ENCODE measurements at regions not wholly inside any gene's neighbourhood (a gene's known extent, or its start where the extent isn't known, plus 50 kb on each side); places are given as distances from the start of the nearest gene placed in this dataset.

DNA sequence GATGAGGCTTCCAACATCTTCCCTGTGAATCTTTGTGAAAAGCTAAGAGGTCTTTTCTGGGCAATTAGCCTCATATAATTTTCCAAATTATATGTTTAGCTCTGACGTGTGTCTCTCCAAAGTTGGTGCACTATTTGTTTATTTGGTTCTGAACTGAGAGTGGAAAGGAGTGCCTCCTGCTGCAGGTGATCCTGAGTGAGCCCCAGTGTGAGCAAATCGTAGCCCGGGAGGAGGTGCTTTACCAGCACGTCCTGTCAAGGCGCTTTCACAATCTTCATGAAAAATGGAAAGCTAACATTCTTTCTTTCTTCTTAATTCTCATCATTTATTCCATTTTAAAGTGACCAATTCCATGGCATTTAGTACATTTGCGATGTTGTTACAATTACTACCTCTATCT, 231.9 kb downstream of the BMP2 start:
- Mint-ChIP-seq H3K4me3 (no peak overlapping the region), H3K27ac (no peak overlapping the region), H3K36me3 (ENCODE audit: low read depth) (no peaks in the 10 kb centered on the region), H3K4me1 (ENCODE audit: low read depth) (no peaks in the 10 kb centered on the region), H3K27me3 (no peaks in the 10 kb centered on the region), H3K9me3 (no peaks in the 10 kb centered on the region)
- intact Hi-C loops (cut with micrococcal nuclease): no loop called here

DNA sequence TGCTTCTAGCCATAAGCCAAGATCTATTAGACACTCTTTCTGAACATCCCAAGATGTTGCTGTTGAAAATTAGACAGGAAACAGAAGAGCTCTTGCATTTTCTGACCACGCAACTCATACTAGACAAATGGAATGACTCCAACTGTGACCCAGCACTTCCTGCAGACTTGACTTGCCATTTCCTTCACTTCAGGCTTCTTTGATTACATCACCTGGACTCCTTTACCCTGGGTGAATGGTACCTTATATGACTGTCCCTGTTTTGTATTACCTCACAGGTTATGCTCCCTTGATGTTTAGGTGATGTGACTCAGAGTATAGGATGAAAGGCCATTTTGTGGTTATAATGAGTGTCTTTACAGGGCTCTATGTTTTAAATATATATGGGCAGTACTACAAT, 236.1 kb downstream of the BMP2 start:
- no peaks in the 10 kb centered on the region for H3K4me1 Mint-ChIP-seq (ENCODE audit: low read depth)
- no peak overlapping the region for H3K27ac Mint-ChIP-seq

DNA sequence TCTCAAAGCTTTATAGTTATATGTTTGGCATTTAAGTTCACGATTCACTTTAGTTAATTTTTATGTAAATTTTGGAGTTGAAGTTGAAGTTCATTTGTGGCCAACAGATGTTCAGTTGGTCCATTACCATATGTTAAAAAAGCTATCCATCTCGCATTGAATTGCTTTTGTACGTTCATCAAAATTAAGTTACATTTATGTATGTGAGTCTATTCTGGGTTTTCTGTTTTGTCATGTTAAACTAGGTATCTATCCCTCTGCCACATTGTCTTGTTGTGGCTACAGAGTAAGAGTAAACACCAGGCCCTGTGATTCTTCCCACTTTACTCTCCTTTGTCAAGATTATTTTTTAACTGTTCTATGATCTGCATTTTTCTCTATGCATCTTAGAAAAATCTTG, 237.3 kb downstream of the BMP2 start:
- Mint-ChIP-seq H3K9me3 (peaks cover 8% of the 10 kb centered on the region), H3K4me3 (no peak overlapping the region), H3K36me3 (ENCODE audit: low read depth) (no peaks in the 10 kb centered on the region), H3K27me3 (no peaks in the 10 kb centered on the region), H3K4me1 (ENCODE audit: low read depth) (no peaks in the 10 kb centered on the region), H3K27ac (no peak overlapping the region)
- intact Hi-C loops (cut with micrococcal nuclease): no loop called here

More for the DNA sequence above, 236.1 kb downstream of the BMP2 start:
- no peaks in the 10 kb centered on the region for H3K27me3 Mint-ChIP-seq
- intact Hi-C loops (cut with micrococcal nuclease): no loop called here
- no peaks in the 10 kb centered on the region for H3K36me3 Mint-ChIP-seq (ENCODE audit: low read depth)
- H3K4me3 Mint-ChIP-seq: no peak overlapping the region
- H3K9me3 Mint-ChIP-seq: peaks cover 8% of the 10 kb centered on the region

DNA sequence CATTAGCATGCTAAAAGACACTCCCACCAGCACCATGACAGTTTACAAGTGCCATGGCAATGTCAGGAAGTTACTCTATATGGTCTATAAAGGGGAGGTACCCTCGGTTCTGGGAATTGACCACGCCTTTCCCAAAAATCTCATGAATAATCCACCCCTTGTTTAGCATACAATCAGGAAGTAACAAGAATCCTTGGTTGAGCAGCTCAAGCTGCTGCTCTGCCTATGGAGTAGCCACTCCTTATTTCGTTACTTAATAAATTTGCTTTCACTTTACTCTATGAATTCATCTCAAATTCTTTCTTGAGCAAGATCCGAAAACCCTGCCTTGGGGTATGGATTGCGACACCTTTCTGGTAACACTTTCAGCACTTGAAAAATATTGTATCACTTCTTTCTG, 243.0 kb downstream of the BMP2 start:
- Mint-ChIP-seq H3K27me3 (no peaks in the 10 kb centered on the region), H3K36me3 (ENCODE audit: low read depth) (no peaks in the 10 kb centered on the region), H3K9me3 (peaks cover 8% of the 10 kb centered on the region), H3K4me3 (no peak overlapping the region), H3K4me1 (ENCODE audit: low read depth) (no peaks in the 10 kb centered on the region), H3K27ac (no peak overlapping the region)
- intact Hi-C loops (cut with micrococcal nuclease): loop anchor here (10.0 kb wide), 1 partner anchor 64 kb away; no protein-coding TSS in a partner anchor

DNA sequence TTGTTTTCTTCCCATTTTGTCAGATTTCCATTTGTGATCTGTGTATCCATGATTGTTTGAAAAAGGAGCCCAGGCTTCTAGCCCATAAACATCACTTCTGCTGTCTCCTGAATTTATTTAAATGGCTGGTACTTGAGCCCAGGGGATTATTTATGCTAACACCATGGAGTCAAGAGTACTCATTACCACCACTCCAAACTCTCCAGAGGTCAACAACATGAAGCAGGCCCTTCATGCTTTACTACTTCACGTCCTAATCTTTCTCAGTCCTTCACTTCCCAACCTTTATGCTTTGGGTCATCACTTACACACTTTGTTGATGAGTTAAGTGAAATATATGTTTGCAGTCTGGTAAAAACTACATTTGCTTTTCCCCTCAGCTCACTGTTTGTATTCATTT, 247.8 kb downstream of the BMP2 start:
- Mint-ChIP-seq H3K9me3 (no peaks in the 10 kb centered on the region), H3K4me3 (no peak overlapping the region)
- intact Hi-C loops (cut with micrococcal nuclease): loop anchor here (10.0 kb wide), 1 partner anchor 60 kb away; no protein-coding TSS in a partner anchor

DNA sequence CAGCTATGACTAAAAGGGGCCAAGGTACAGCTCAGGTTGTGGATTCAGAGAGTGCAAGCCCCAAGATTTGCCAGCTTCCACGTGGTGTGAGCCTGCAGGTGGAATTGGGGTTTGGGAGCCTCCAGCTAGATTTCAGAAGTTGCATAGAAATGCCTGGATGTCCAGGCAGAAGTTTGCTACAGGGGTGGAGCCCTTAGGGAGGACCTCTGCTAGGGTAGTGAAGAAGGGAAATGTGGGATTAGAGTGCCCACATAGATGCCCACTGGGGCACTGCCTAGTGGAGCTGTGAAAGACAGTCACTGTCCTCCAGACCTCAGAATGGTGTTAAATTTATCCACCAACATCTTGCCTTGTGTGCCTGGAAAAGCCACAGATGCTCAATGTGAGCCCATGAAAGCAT, 255.1 kb downstream of the BMP2 start:
- peaks cover 20% of the 10 kb centered on the region for H3K9me3 Mint-ChIP-seq
- intact Hi-C loops (cut with micrococcal nuclease): no loop called here

More for the DNA sequence above, 247.8 kb downstream of the BMP2 start:
- Mint-ChIP-seq H3K27ac (no peak overlapping the region), H3K27me3 (no peaks in the 10 kb centered on the region), H3K36me3 (ENCODE audit: low read depth) (no peaks in the 10 kb centered on the region), H3K4me1 (ENCODE audit: low read depth) (no peaks in the 10 kb centered on the region)

DNA sequence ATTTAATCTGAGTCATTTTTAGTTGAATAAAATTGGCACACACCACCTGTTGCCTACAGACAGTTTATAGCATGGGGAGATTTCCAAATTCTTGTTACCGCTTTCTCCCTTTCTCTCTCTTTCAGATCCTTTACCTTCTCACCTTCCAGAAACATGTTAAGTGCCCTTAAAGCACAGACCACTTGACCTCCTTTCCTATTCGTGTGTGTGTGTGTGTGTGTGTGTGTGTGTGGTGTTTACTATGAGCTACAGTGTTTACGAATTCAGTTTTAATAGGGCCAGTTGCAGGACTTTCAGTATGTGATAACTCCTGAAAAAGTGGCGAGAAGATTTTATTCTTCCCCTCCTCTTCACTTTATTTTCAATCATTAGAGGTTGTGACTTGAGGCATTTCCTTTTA, 258.1 kb downstream of the BMP2 start:
- H3K27ac Mint-ChIP-seq: no peak overlapping the region
- intact Hi-C loops (cut with micrococcal nuclease): no loop called here
- H3K4me1 Mint-ChIP-seq (ENCODE audit: low read depth): no peaks in the 10 kb centered on the region
- H3K36me3 Mint-ChIP-seq (ENCODE audit: low read depth): no peaks in the 10 kb centered on the region
- no peak overlapping the region for H3K4me3 Mint-ChIP-seq
- no peaks in the 10 kb centered on the region for H3K27me3 Mint-ChIP-seq
- peaks cover 20% of the 10 kb centered on the region for H3K9me3 Mint-ChIP-seq

More for the DNA sequence above, 255.1 kb downstream of the BMP2 start:
- Mint-ChIP-seq H3K4me1 (ENCODE audit: low read depth) (no peaks in the 10 kb centered on the region), H3K27ac (no peak overlapping the region), H3K4me3 (no peak overlapping the region), H3K36me3 (ENCODE audit: low read depth) (no peaks in the 10 kb centered on the region), H3K27me3 (no peaks in the 10 kb centered on the region)

DNA sequence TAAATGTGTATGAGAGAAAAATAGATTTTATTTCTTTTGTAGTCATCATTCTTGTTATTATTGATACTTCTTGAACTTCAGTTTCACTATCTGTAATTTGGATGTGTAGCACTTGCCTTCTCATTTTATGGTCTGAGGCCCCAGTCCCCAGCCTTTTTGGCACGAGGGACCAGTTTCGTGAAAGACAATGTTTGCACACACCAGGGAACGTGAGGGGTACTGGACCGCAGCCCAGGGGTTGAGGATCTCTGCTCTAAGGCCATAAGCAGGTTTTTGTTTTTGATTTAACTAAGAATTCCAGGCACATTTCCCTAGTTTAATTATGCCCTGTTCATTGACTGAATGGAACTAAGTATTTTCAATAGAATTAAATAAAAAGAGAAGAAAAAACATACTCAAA, 261.5 kb downstream of the BMP2 start:
- Mint-ChIP-seq H3K9me3 (no peaks in the 10 kb centered on the region), H3K27me3 (no peaks in the 10 kb centered on the region), H3K36me3 (ENCODE audit: low read depth) (no peaks in the 10 kb centered on the region), H3K4me1 (ENCODE audit: low read depth) (no peaks in the 10 kb centered on the region), H3K4me3 (no peak overlapping the region), H3K27ac (no peak overlapping the region)
- intact Hi-C loops (cut with micrococcal nuclease): no loop called here

DNA sequence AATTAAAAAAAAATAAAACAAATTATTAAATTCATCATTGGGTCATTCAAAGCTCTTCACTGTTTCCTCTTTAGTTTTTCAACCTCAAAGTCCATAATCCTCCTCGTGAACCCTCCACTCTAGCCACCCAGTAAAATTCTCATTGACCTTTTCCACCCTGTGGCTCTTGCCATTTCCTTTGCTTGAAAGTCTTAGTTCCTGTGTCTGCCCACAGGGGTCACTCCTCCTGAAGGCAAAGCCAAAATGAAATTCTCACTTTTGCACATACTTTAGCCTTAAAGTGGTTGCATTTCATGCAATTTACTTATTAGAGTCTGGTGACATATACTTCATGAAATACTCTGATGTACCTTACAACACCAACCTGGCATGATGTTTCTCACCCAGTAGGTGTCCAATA, 263.7 kb downstream of the BMP2 start:
- Mint-ChIP-seq H3K27ac (no peak overlapping the region), H3K4me1 (ENCODE audit: low read depth) (no peaks in the 10 kb centered on the region), H3K27me3 (no peaks in the 10 kb centered on the region), H3K9me3 (peaks cover 12% of the 10 kb centered on the region), H3K4me3 (no peak overlapping the region), H3K36me3 (ENCODE audit: low read depth) (no peaks in the 10 kb centered on the region)
- intact Hi-C loops (cut with micrococcal nuclease): no loop called here

DNA sequence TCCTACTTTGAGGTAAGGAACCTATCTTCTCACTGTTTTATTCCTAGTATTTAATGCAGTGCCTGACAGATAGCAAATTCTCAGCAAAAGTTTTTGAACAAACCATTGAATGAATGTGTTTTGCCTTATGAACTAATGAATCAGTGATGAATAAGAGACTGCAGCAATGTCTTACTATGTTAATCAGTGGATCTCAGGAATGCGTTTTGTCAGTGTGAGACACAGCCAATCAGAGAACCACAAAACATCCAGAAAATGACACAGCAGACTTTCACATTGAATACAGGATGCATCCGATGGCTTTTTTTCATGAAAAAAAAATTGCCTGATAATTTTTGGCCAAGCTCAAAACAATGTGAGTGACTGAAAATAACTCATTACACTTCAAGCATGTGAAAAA, 270.5 kb downstream of the BMP2 start:
- H3K27me3 Mint-ChIP-seq: no peaks in the 10 kb centered on the region
- H3K4me3 Mint-ChIP-seq: no peak overlapping the region
- no peaks in the 10 kb centered on the region for H3K36me3 Mint-ChIP-seq (ENCODE audit: low read depth)
- peaks cover 12% of the 10 kb centered on the region for H3K9me3 Mint-ChIP-seq
- H3K27ac Mint-ChIP-seq: no peak overlapping the region
- H3K4me1 Mint-ChIP-seq (ENCODE audit: low read depth): no peaks in the 10 kb centered on the region
- intact Hi-C loops (cut with micrococcal nuclease): no loop called here

DNA sequence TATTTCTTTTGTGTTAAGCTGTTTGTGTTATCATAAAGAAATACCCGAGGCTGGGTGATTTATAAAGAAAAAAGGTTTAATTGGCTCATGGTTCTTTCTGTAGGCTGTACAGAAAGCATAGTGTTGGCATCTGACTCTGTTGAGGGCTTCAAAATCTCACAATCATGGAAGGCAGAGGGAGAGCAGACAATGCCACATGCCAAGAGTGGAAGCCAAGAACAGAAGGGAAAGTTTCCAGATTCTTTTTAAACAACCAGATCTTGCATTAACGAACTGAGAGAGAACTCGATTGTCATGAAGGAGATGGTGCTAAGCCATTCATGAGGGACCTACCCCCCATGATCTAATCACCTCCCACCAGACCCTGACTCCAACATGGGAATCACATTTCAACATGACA, 290.1 kb downstream of the BMP2 start:
- Mint-ChIP-seq H3K9me3 (no peaks in the 10 kb centered on the region), H3K27ac (no peak overlapping the region)
- intact Hi-C loops (cut with micrococcal nuclease): no loop called here

DNA sequence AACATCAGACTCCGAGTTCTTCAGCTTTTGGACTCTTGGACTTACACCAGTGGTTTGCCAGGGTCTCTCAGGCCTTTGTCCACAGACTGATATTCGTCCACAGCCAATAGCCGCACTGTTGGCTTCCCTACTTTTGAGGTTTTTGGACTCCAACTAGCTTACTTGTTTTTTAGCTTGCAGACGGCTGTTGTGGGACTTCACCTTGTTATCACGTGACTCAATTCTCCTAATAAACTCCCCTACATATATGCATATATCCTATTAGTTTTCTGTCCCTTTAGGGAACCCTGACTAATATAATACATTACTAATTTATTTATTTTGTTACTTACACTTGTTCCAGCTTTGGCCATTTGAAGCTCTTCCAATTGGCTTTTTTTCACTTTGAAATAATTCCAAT, 311.3 kb downstream of the BMP2 start:
- no peak overlapping the region for H3K27ac Mint-ChIP-seq

More for the DNA sequence above, 290.1 kb downstream of the BMP2 start:
- Mint-ChIP-seq H3K4me1 (ENCODE audit: low read depth) (no peaks in the 10 kb centered on the region), H3K27me3 (no peaks in the 10 kb centered on the region), H3K36me3 (ENCODE audit: low read depth) (no peaks in the 10 kb centered on the region), H3K4me3 (no peak overlapping the region)

DNA sequence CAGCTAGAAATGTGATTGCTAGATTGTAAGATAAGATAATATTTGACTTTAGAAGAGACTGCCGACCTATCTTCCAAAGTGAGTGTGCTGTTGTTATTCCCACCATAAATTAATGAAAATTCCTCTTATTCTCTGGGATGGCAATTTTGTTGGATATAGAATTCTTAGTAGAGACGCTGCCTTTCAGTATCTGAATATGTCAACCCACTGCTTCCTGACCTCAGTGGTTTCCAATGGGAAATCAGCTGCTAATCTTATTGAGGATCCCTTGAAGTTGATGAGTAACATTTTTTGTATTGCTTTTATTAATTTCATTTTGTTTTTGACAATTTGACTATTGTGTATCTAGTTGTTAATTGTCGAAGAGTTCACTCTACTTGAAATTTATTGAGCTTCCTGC, 313.0 kb downstream of the BMP2 start:
- Mint-ChIP-seq H3K27ac (no peak overlapping the region), H3K36me3 (ENCODE audit: low read depth) (no peaks in the 10 kb centered on the region), H3K27me3 (no peaks in the 10 kb centered on the region), H3K4me1 (ENCODE audit: low read depth) (no peaks in the 10 kb centered on the region), H3K4me3 (no peak overlapping the region), H3K9me3 (no peaks in the 10 kb centered on the region)
- intact Hi-C loops (cut with micrococcal nuclease): no loop called here

More for the DNA sequence above, 311.3 kb downstream of the BMP2 start:
- H3K27me3 Mint-ChIP-seq: no peaks in the 10 kb centered on the region
- H3K4me3 Mint-ChIP-seq: no peak overlapping the region
- H3K9me3 Mint-ChIP-seq: no peaks in the 10 kb centered on the region
- no peaks in the 10 kb centered on the region for H3K4me1 Mint-ChIP-seq (ENCODE audit: low read depth)
- H3K36me3 Mint-ChIP-seq (ENCODE audit: low read depth): no peaks in the 10 kb centered on the region
- intact Hi-C loops (cut with micrococcal nuclease): loop anchor here (10.0 kb wide), 1 partner anchor 64 kb away; no protein-coding TSS in a partner anchor

DNA sequence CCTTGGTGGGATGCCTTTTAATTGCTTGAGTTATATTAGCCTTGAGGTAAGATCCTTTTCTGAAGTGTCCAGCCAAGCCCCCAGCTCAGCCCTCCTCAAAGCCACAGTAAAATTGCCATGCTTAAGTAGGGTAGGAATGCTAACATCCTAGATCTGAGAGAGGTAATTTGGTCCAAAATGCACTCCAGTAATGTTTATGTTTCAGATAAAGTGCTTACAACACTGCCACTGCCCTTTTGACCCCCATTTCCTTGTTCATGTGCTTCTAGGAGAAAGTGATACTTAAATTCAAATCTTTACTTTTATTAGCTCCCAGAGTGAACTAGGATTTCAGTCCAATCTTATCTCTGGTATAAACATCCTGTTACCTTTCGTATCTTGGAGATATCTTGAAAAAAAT, 318.0 kb downstream of the BMP2 start:
- no peaks in the 10 kb centered on the region for H3K27me3 Mint-ChIP-seq
- H3K9me3 Mint-ChIP-seq: no peaks in the 10 kb centered on the region
- no peaks in the 10 kb centered on the region for H3K4me1 Mint-ChIP-seq (ENCODE audit: low read depth)
- H3K36me3 Mint-ChIP-seq (ENCODE audit: low read depth): no peaks in the 10 kb centered on the region
- H3K27ac Mint-ChIP-seq: no peak overlapping the region
- no peak overlapping the region for H3K4me3 Mint-ChIP-seq
- intact Hi-C loops (cut with micrococcal nuclease): no loop called here

DNA sequence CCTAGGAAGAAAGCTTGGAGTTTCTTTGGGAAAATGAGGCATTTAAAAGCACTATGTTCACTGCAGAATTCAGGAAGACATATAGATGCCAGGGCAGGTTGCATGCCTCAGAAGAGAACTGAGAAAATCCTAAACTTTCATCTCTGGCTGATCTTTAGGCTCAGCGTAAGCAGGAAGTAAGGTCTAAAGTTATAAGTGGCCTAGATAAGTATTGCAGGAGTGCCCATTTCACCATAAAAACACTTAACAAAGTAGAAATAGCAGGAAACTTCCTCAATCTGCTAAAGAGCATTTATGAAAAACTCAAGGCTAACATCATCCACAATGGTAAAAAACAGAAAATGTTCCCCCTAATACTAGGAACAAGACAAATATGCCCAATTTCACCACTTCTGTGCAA, 320.3 kb downstream of the BMP2 start:
- intact Hi-C loops (cut with micrococcal nuclease): no loop called here
- Mint-ChIP-seq H3K9me3 (no peaks in the 10 kb centered on the region), H3K36me3 (ENCODE audit: low read depth) (no peaks in the 10 kb centered on the region), H3K4me3 (no peak overlapping the region), H3K4me1 (ENCODE audit: low read depth) (no peaks in the 10 kb centered on the region), H3K27me3 (no peaks in the 10 kb centered on the region), H3K27ac (no peak overlapping the region)
